GM18909 (cell line): ENCODE measurements at regions not wholly inside any gene's neighbourhood (a gene's known extent, or its start where the extent isn't known, plus 50 kb on each side); places are given as distances from the start of the nearest gene placed in this dataset.
"Not testable (repeated sequence)": the region's sequence is repeated elsewhere in the genome, so short reads cannot be mapped to it uniquely, and the experiment has no call there.

Experiments
- ATAC-seq: cut with Tn5 transposase; IDR thresholded peaks from one replicate; pipeline ENCODE4 v1.9.1; 2021; ENCODE audit warnings: mild to moderate bottlenecking; ENCODE audit not compliant: unreplicated experiment, poor library complexity

- no peak for ATAC-seq
Observed at GRCh38 chrX:110509755-110510532, 151.3 kb downstream of the RTL9 start.

- ATAC-seq, result no peak
Observed at GRCh38 chrX:110511238-110511637, 152.6 kb downstream of the RTL9 start.

GRCh38 chrX:110512341-110512740 is 153.7 kb downstream of the RTL9 start:
- no peak for ATAC-seq

GRCh38 chrX:110514509-110514908 is 155.9 kb downstream of the RTL9 start:
- no peak for ATAC-seq

GRCh38 chrX:110519501-110519900 is 160.9 kb downstream of the RTL9 start:
- ATAC-seq, result no peak

- no peak for ATAC-seq
Observed at GRCh38 chrX:110519906-110520452, 161.3 kb downstream of the RTL9 start.

GRCh38 chrX:110520652-110521051 is 162.0 kb downstream of the RTL9 start:
- ATAC-seq, result not testable (repeated sequence)

- ATAC-seq, result no peak
Observed at GRCh38 chrX:110531873-110532580, 173.4 kb downstream of the RTL9 start.

GRCh38 chrX:110532581-110532931 is 173.9 kb downstream of the RTL9 start:
- ATAC-seq, result no peak

GRCh38 chrX:110536816-110537215 is 178.2 kb downstream of the RTL9 start:
- no peak for ATAC-seq

GRCh38 chrX:110541266-110541665 is 182.6 kb downstream of the RTL9 start:
- ATAC-seq, result no peak

GRCh38 chrX:110550854-110551253 is 192.2 kb downstream of the RTL9 start:
- ATAC-seq, result not testable (repeated sequence)

GRCh38 chrX:110557864-110558263 is 199.2 kb downstream of the RTL9 start:
- ATAC-seq, result no peak

GRCh38 chrX:110558406-110558805 is 199.8 kb downstream of the RTL9 start:
- ATAC-seq, result no peak

GRCh38 chrX:110561034-110561433 is 202.4 kb downstream of the RTL9 start:
- no peak for ATAC-seq

GRCh38 chrX:110563282-110563681 is 204.6 kb downstream of the RTL9 start:
- no peak for ATAC-seq

GRCh38 chrX:110568441-110568840 is 209.8 kb downstream of the RTL9 start:
- no peak for ATAC-seq

- ATAC-seq, result no peak
Observed at GRCh38 chrX:110569506-110569905, 210.9 kb downstream of the RTL9 start.

GRCh38 chrX:110578270-110578669 is 217.3 kb downstream of the CHRDL1 start:
- ATAC-seq, result no peak

- ATAC-seq, result no peak
Observed at GRCh38 chrX:110584083-110584482, 211.5 kb downstream of the CHRDL1 start.

- ATAC-seq, result no peak
Observed at GRCh38 chrX:110588164-110588563, 207.5 kb downstream of the CHRDL1 start.

- no peak for ATAC-seq
Observed at GRCh38 chrX:110588853-110589252, 206.8 kb downstream of the CHRDL1 start.
